Endothelial cell of umbilical vein (primary cell): ENCODE measurements at regions not wholly inside any gene's neighbourhood (a gene's known extent, or its start where the extent isn't known, plus 50 kb on each side); places are given as distances from the start of the nearest gene placed in this dataset.

Experiments used
- BruUV-seq: library from RNA; stranded (reverse); fragments of 400-500 nt; replicated peaks from 2 replicates; lab custom pipeline; 2021; lab: Mats Ljungman, UMichigan
- CTCF ChIA-PET: fragments of 300-600, 350-600 bp; sonication (Branson Sonifier 250); formaldehyde crosslinking; loops from one replicate; lab custom pipeline; 2021; ENCODE audit warnings: antibody characterized with exemption, inconsistent platforms; lab: Charles Lee
- POLR2A ChIA-PET: fragments of 300-600, 350-600 bp; sonication (Branson Sonifier 250); formaldehyde crosslinking; loops from one replicate; lab custom pipeline; 2021; ENCODE audit warnings: antibody characterized with exemption, inconsistent platforms; lab: Charles Lee
- DNase-seq: peaks from one replicate; pipeline ENCODE4 v3.0.0-alpha.2; 2011; ENCODE audit warnings: low read depth, low spot score
- FAIRE-seq: peaks from 2 replicates; lab custom pipeline; 2011; peaks lifted over from hg19 to GRCh38; lab: Jason Lieb, UNC
- H2AFZ ChIP-seq: 2 replicates; pipeline ENCODE4 v1.6.0; 2012; ENCODE audit warnings: low read depth, low read length, control low read depth, inconsistent platforms
- H3K27ac ChIP-seq: 2 replicates; pipeline ENCODE4 v1.5.1; 2011; ENCODE audit warnings: low read depth, mild to moderate bottlenecking, control low read depth, low read length, moderate library complexity; ENCODE audit not compliant: insufficient read depth
- H3K27me3 ChIP-seq, 2 experiments: 2 replicates each; pipeline versions ENCODE4 v1.6.0 to v1.6.1; 2011; ENCODE audit warnings: low read length in 2 of 2, mixed read lengths in 1 of 2; ENCODE audit not compliant: control insufficient read depth in 2 of 2, insufficient read depth in 2 of 2
- H3K36me3 ChIP-seq, 2 experiments: 2 replicates in 1 of 2; 3 replicates in 1 of 2; pipeline ENCODE4 v1.5.1; 2011; ENCODE audit warnings: low read length in 2 of 2, mild to moderate bottlenecking in 1 of 2, moderate library complexity in 1 of 2; ENCODE audit not compliant: control insufficient read depth in 2 of 2, insufficient read depth in 2 of 2; ENCODE audit errors: extremely low read depth in 1 of 2
- H3K4me1 ChIP-seq: 3 replicates; pipeline ENCODE4 v1.5.1; 2011; ENCODE audit warnings: mild to moderate bottlenecking, low read length; ENCODE audit not compliant: control insufficient read depth, insufficient read depth; ENCODE audit errors: extremely low read depth
- H3K4me2 ChIP-seq: 2 replicates; pipeline ENCODE4 v1.6.1; 2011; ENCODE audit warnings: low read length, control low read depth, mixed read lengths; ENCODE audit not compliant: insufficient read depth
- H3K4me3 ChIP-seq, 3 experiments: fragments of 200-600 bp in 1 of 3; sonication (generic), shearing (Covaris generic) in 1 of 3; replicated peaks in 1 of 3; 2 replicates each; pipeline ENCODE4 v1.5.1; 2011 to 2016; ENCODE audit warnings: control low read depth in 3 of 3, low read length in 3 of 3, mild to moderate bottlenecking in 2 of 3, inconsistent platforms in 1 of 3, low read depth in 1 of 3, moderate library complexity in 1 of 3; ENCODE audit not compliant: insufficient read depth in 1 of 3
- H3K79me2 ChIP-seq: 2 replicates; pipeline ENCODE4 v1.6.0; 2012; ENCODE audit warnings: low read length, inconsistent platforms; ENCODE audit not compliant: control insufficient read depth, insufficient read depth
- H3K9ac ChIP-seq: replicated peaks from 2 replicates; pipeline ENCODE3; 2011; ENCODE audit warnings: low read length, control low read depth; ENCODE audit not compliant: insufficient read depth; ENCODE audit errors: extremely low read depth
- H3K9me1 ChIP-seq: replicated peaks from 3 replicates; pipeline ENCODE4 v1.6.0; 2011; ENCODE audit warnings: mild to moderate bottlenecking, low read length; ENCODE audit not compliant: control insufficient read depth, insufficient read depth; ENCODE audit errors: extremely low read depth
- H3K9me3 ChIP-seq: replicated peaks from 2 replicates; pipeline ENCODE4 v1.5.1; 2012; ENCODE audit warnings: low read length, inconsistent platforms; ENCODE audit not compliant: control insufficient read depth, insufficient read depth
- H4K20me1 ChIP-seq: replicated peaks from 2 replicates; pipeline ENCODE3; 2011; ENCODE audit warnings: mild to moderate bottlenecking, low read length; ENCODE audit not compliant: control insufficient read depth, insufficient read depth; ENCODE audit errors: extremely low read depth
- CTCF ChIP-seq, 2 donors: IDR thresholded peaks; 1 replicate in 1 of 2; 2 replicates in 1 of 2; pipeline ENCODE4 v1.5.1; 2011; ENCODE audit warnings: low read length in 2 of 2, mild to moderate bottlenecking in 2 of 2, moderate library complexity in 2 of 2, control low read depth in 1 of 2, inconsistent platforms in 1 of 2, low read depth in 1 of 2; ENCODE audit not compliant: insufficient read depth in 1 of 2; ENCODE audit errors: extremely low read depth in 1 of 2
- EZH2 ChIP-seq: IDR thresholded peaks from 2 replicates; pipeline ENCODE4 v1.6.1; 2012; ENCODE audit warnings: borderline replicate concordance, low read depth, mild to moderate bottlenecking, moderate library complexity, low read length, inconsistent platforms; ENCODE audit not compliant: severe bottlenecking
- FOS ChIP-seq: IDR thresholded peaks from 2 replicates; pipeline ENCODE4 v1.6.1; 2011; ENCODE audit warnings: mild to moderate bottlenecking, low read length, moderate library complexity, borderline replicate concordance; ENCODE audit not compliant: insufficient read depth
- GATA2 ChIP-seq: IDR thresholded peaks from 2 replicates; pipeline ENCODE4 v1.7.0; 2011; ENCODE audit warnings: low read depth, mild to moderate bottlenecking, moderate library complexity, mixed read lengths, low read length; ENCODE audit not compliant: insufficient read length, insufficient read depth
- JUN ChIP-seq: IDR thresholded peaks from 2 replicates; pipeline ENCODE4 v1.6.1; 2011; ENCODE audit warnings: borderline replicate concordance, low read depth; ENCODE audit not compliant: insufficient read length, insufficient read depth
- MAX ChIP-seq: IDR thresholded peaks from 2 replicates; pipeline ENCODE4 v1.6.1; 2011; ENCODE audit not compliant: insufficient read depth, insufficient read length
- MYC ChIP-seq: IDR thresholded peaks from one replicate; pipeline ENCODE4 v1.6.1; 2011; ENCODE audit warnings: mild to moderate bottlenecking, low read depth, low read length
- POLR2A ChIP-seq: IDR thresholded peaks from 2 replicates; pipeline ENCODE4 v1.6.1; 2012; ENCODE audit warnings: low read depth, mild to moderate bottlenecking, control low read depth, low read length
- POLR2AphosphoS5 ChIP-seq: IDR thresholded peaks from 2 replicates; pipeline ENCODE4 v1.6.1; 2012; ENCODE audit warnings: low read depth, mild to moderate bottlenecking, control low read depth, low read length, moderate library complexity; ENCODE audit not compliant: insufficient read depth
- dilution Hi-C: fragments of 300-500 bp; cut with MboI; formaldehyde crosslinking; loops from one replicate; pipeline ENCODE4 v1.15.0; 2019; ENCODE audit warnings: low sequenced_read_pairs; ENCODE audit not compliant: extremely low pct_ligation_motif_present
- intact Hi-C: fragments of 100-400 bp; cut with micrococcal nuclease; formaldehyde crosslinking; loops from one replicate; pipeline ENCODE4 v1.10.0; 2022

- Histone ChIP-seq H2AFZ (no peak overlapping the region), H3K4me2 (no peak overlapping the region), H3K27ac (no peak overlapping the region), H3K27me3 (peaks cover 2 to 4% of the 10 kb centered on the region in 2 experiments), H3K4me1 (no peaks in the 10 kb centered on the region), H3K9ac (no peak overlapping the region), H3K79me2 (no peaks in the 10 kb centered on the region), H3K36me3 (no peaks in the 10 kb centered on the region), H3K9me3 (no peaks in the 10 kb centered on the region), H4K20me1 (no peaks in the 10 kb centered on the region), H3K9me1 (no peaks in the 10 kb centered on the region), H3K4me3 (no peak overlapping the region)
- TF ChIP-seq EZH2 = no peak
- CTCF ChIA-PET = no interaction called here
- POLR2A ChIA-PET = no interaction called here
- DNase-seq = no peak
- dilution Hi-C loops (no loop called here), intact Hi-C loops (no loop called here)
- no TSS peak for BruUV-seq
- FAIRE-seq = no peak
Observed at GRCh38 chr13:32837307-32837972, 178.8 kb upstream of the KL start.

GRCh38 chr13:32837973-32838927, 178.0 kb upstream of the KL start:
- POLR2A ChIA-PET = no interaction called here

More at GRCh38 chr13:32837973-32838927, 178.0 kb upstream of the KL start:
- TF ChIP-seq GATA2 (no peak), JUN (no peak), POLR2A (no peak), EZH2 (no peak), CTCF (IDR thresholded peaks at IDR 0.05; ENCODE audit: extremely low read depth in 1 of 2, insufficient read depth in 1 of 2, low read depth in 1 of 2, low read length in 2 of 2) (no peak), POLR2AphosphoS5 (no peak), FOS (no peak), MAX (no peak), MYC (no peak)
- no peaks in the 10 kb centered on the region for H4K20me1 ChIP-seq
- DNase-seq (no peak), FAIRE-seq (no peak)
- peaks cover 2 to 4% of the 10 kb centered on the region in 2 experiments for H3K27me3 ChIP-seq
- H3K4me1 ChIP-seq = no peaks in the 10 kb centered on the region
- dilution Hi-C loops = no loop called here
- intact Hi-C loops = no loop called here
- no peak overlapping the region for H3K4me3 ChIP-seq
- BruUV-seq = no TSS peak
- no peaks in the 10 kb centered on the region for H3K9me1 ChIP-seq
- no peak overlapping the region for H3K4me2 ChIP-seq
- H3K36me3 ChIP-seq = no peaks in the 10 kb centered on the region
- CTCF ChIA-PET = no interaction called here
- no peak overlapping the region for H3K9ac ChIP-seq
- H3K9me3 ChIP-seq = no peaks in the 10 kb centered on the region
- H3K27ac ChIP-seq = no peak overlapping the region
- no peaks in the 10 kb centered on the region for H3K79me2 ChIP-seq
- H2AFZ ChIP-seq = no peak overlapping the region
